Vagina (tissue), 2 donors: ENCODE measurements at regions not wholly inside any gene's neighbourhood (a gene's known extent, or its start where the extent isn't known, plus 50 kb on each side); places are given as distances from the start of the nearest gene placed in this dataset.

Source experiments
- POLR2A ChIP-seq, 2 donors: fragments of 450-650 bp; IDR thresholded peaks; one replicate each; pipeline ENCODE4 v1.6.1; 2017; ENCODE audit warnings: antibody characterized with exemption in 2 of 2, mild to moderate bottlenecking in 2 of 2, moderate library complexity in 2 of 2
- TF ChIP-seq, protein P1 (sequence below), 3 experiments: fragments of 450-650 bp in 2 of 3; fragments of 200-600 bp in 1 of 3; sonication (generic) in 1 of 3; IDR thresholded peaks; one replicate each; pipeline ENCODE4 v1.5.1; 2017 to 2019; ENCODE audit warnings: antibody characterized with exemption in 3 of 3, mild to moderate bottlenecking in 2 of 3, moderate library complexity in 2 of 3

GRCh38 chr4:128587382-128587781, 222.1 kb upstream of the JADE1 start:
- no peak for TF ChIP-seq POLR2A (IDR thresholded peaks at IDR 0.05)
- TF ChIP-seq, protein P1, sequence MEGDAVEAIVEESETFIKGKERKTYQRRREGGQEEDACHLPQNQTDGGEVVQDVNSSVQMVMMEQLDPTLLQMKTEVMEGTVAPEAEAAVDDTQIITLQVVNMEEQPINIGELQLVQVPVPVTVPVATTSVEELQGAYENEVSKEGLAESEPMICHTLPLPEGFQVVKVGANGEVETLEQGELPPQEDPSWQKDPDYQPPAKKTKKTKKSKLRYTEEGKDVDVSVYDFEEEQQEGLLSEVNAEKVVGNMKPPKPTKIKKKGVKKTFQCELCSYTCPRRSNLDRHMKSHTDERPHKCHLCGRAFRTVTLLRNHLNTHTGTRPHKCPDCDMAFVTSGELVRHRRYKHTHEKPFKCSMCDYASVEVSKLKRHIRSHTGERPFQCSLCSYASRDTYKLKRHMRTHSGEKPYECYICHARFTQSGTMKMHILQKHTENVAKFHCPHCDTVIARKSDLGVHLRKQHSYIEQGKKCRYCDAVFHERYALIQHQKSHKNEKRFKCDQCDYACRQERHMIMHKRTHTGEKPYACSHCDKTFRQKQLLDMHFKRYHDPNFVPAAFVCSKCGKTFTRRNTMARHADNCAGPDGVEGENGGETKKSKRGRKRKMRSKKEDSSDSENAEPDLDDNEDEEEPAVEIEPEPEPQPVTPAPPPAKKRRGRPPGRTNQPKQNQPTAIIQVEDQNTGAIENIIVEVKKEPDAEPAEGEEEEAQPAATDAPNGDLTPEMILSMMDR (IDR thresholded peaks at IDR 0.05): no peak
